Heart left ventricle (tissue), 13 donors: ENCODE measurements at regions not wholly inside any gene's neighbourhood (a gene's known extent, or its start where the extent isn't known, plus 50 kb on each side); places are given as distances from the start of the nearest gene placed in this dataset.

Source experiments
- CTCF ChIP-seq, 12 donors: fragments of 200-600 bp; sonication (generic) in 4 of 12; IDR thresholded peaks; one replicate each; pipeline versions ENCODE4 v1.5.0 to v1.8.0; 2018 to 2022; ENCODE audit warnings: antibody characterized with exemption in 12 of 12, mild to moderate bottlenecking in 5 of 12
- POLR2A ChIP-seq, 2 donors: fragments of 450-650 bp; IDR thresholded peaks; one replicate each; pipeline ENCODE4 v1.6.1; 2017; ENCODE audit warnings: antibody characterized with exemption in 2 of 2, mild to moderate bottlenecking in 2 of 2, moderate library complexity in 2 of 2
- donor health status: ischemic (EF 13 %, LVEDD 7.1; RV severe dilation, severe dysfunction).
- donor health status: DM: no; HTN: yes; CAD: no.
- donor health status: DM: no; HTN: no; CAD: no.
- donor health status: ischemic (EF 25% LVEDD 6.9; RV normal size, moderate dysfunction).
- donor health status: ischemic (EF 25% LVEDD 5.7; RV mildly dilated, moderate dysfunction).
- donor health status: ischemic (EF 35%, LVEDD 5.7; RV mildly dilated, moderate dysfunction).
- donor health status: nonischemic (EF 11% LVEDD 7.7; RV severe dilation, severe dysfunction).
- donor health status: DM: yes; HTN: yes; CAD: no.
- donor health status: PGD.
- donor health status: ischemic (EF 29% LVEDD 5.4; RV normal size, mild dysfunction).
- donor health status: nonischemic (EF 23%, LVEDD 6.1; RV moderate dilation, normal function).

- no peak for TF ChIP-seq CTCF (IDR thresholded peaks at IDR 0.05)
- no peak for TF ChIP-seq POLR2A (IDR thresholded peaks at IDR 0.05)
Observed at GRCh38 chr5:96227957-96228356, 205.1 kb downstream of the PCSK1 start.
